SK-N-SH (cell line): ENCODE measurements at regions not wholly inside any gene's neighbourhood (a gene's known extent, or its start where the extent isn't known, plus 50 kb on each side); places are given as distances from the start of the nearest gene placed in this dataset.

Source experiments
- CTCF ChIA-PET: fragments of 300-600, 350-600 bp; formaldehyde crosslinking; extraction: SDS; loops from one replicate; lab custom pipeline; 2021; lab: Yijun Ruan, JAX
- POLR2A ChIA-PET: fragments of 350-600 bp; sonication (Branson Sonifier 250); formaldehyde crosslinking; extraction: SDS; loops from one replicate; lab custom pipeline; 2020; ENCODE audit warnings: antibody characterized with exemption, inconsistent platforms; lab: Yijun Ruan, JAX
- DNase-seq: peaks from one replicate; pipeline ENCODE4 v3.0.0; 2012
- H2AFZ ChIP-seq: fragments of 200-600 bp; sonication (generic); 2 replicates; pipeline ENCODE4 v1.8.1; 2016; ENCODE audit warnings: antibody characterized with exemption, mild to moderate bottlenecking, low read depth
- H3F3A ChIP-seq: fragments of 200-600 bp; sonication (generic); replicated peaks from 2 replicates; pipeline ENCODE3; 2016; ENCODE audit warnings: antibody characterized with exemption, mild to moderate bottlenecking; ENCODE audit not compliant: insufficient read depth
- H3K27ac ChIP-seq, 2 experiments: fragments of 200-500 bp in 1 of 2; fragments of 200-600 bp in 1 of 2; sonication (Bioruptor generic) in 1 of 2; sonication (generic), shearing (Covaris generic) in 1 of 2; 2 replicates each; pipeline versions ENCODE4 v1.5.1 to v1.6.1; 2014 to 2016; ENCODE audit warnings: low read depth in 2 of 2, inconsistent platforms in 1 of 2, low read length in 1 of 2, mild to moderate bottlenecking in 1 of 2, mixed read lengths in 1 of 2
- H3K27me3 ChIP-seq: fragments of 200-600 bp; sonication (generic), shearing (Covaris generic); 2 replicates; pipeline ENCODE4 v1.6.1; 2016; ENCODE audit warnings: mixed run types; ENCODE audit not compliant: insufficient read depth
- H3K36me3 ChIP-seq, 2 experiments: fragments of 200-500 bp in 1 of 2; fragments of 200-600 bp in 1 of 2; sonication (Bioruptor generic) in 1 of 2; sonication (generic) in 1 of 2; replicated peaks in 1 of 2; 2 replicates each; pipeline versions ENCODE3 to v1.5.1; 2014 to 2016; ENCODE audit warnings: low read length in 1 of 2, mild to moderate bottlenecking in 1 of 2; ENCODE audit not compliant: insufficient read depth in 2 of 2, control insufficient read depth in 1 of 2
- H3K4me1 ChIP-seq, 2 experiments: fragments of 200-500 bp in 1 of 2; fragments of 200-600 bp in 1 of 2; sonication (Bioruptor generic) in 1 of 2; sonication (generic), shearing (Covaris generic) in 1 of 2; 2 replicates each; pipeline versions ENCODE4 v1.5.1 to v1.6.1; 2014 to 2016; ENCODE audit warnings: low read depth in 1 of 2, low read length in 1 of 2, mixed run types in 1 of 2; ENCODE audit not compliant: insufficient read depth in 2 of 2, control insufficient read depth in 1 of 2
- H3K4me2 ChIP-seq: fragments of 200-600 bp; sonication (generic), shearing (Covaris generic); 2 replicates; pipeline ENCODE4 v1.6.1; 2017; ENCODE audit warnings: mixed run types
- H3K4me3 ChIP-seq, 2 experiments: fragments of 200-500 bp in 1 of 2; fragments of 200-600 bp in 1 of 2; sonication (Bioruptor generic) in 1 of 2; sonication (generic), shearing (Covaris generic) in 1 of 2; 2 replicates each; pipeline versions ENCODE4 v1.5.1 to v1.8.1; 2014 to 2016; ENCODE audit warnings: low read depth in 2 of 2, inconsistent platforms in 1 of 2, low read length in 1 of 2, mild to moderate bottlenecking in 1 of 2, mixed read lengths in 1 of 2, moderate library complexity in 1 of 2
- H3K79me2 ChIP-seq: fragments of 200-600 bp; sonication (generic); 2 replicates; pipeline ENCODE4 v1.8.1; 2017; ENCODE audit warnings: mild to moderate bottlenecking; ENCODE audit not compliant: insufficient read depth
- H3K9ac ChIP-seq: fragments of 200-600 bp; sonication (generic); 2 replicates; pipeline ENCODE4 v1.6.1; 2017; ENCODE audit warnings: mixed run types
- H3K9me2 ChIP-seq: fragments of 200-600 bp; sonication (generic); 2 replicates; pipeline ENCODE4 v1.6.1; 2017; ENCODE audit warnings: mixed run types
- H3K9me3 ChIP-seq: fragments of 200-600 bp; sonication (generic); 2 replicates; pipeline ENCODE4 v1.6.1; 2017; ENCODE audit warnings: mixed run types, mild to moderate bottlenecking, moderate library complexity
- H4K20me1 ChIP-seq: fragments of 200-600 bp; sonication (generic); 2 replicates; pipeline ENCODE4 v1.6.1; 2017; ENCODE audit warnings: mild to moderate bottlenecking, mixed run types; ENCODE audit not compliant: insufficient read depth
- CHD2 ChIP-seq: fragments of 150-350 bp; IDR thresholded peaks from 2 replicates; pipeline ENCODE4 v1.6.1; 2018; ENCODE audit warnings: low read length; ENCODE audit not compliant: partially characterized antibody
- EZH2phosphoT487 ChIP-seq: fragments of 200-600 bp; sonication (generic); IDR thresholded peaks from 2 replicates; pipeline ENCODE4 v1.6.1; 2017; ENCODE audit warnings: low read depth, mixed run types, mild to moderate bottlenecking, antibody characterized with exemption, moderate library complexity, borderline replicate concordance
- FOSL2 ChIP-seq: IDR thresholded peaks from 2 replicates; pipeline ENCODE4 v1.4.0; 2012; ENCODE audit warnings: low read depth, mild to moderate bottlenecking, moderate library complexity, borderline replicate concordance
- GABPA ChIP-seq: IDR thresholded peaks from 2 replicates; pipeline ENCODE4 v1.4.0; 2012; ENCODE audit warnings: low read depth, mild to moderate bottlenecking
- GATA2 ChIP-seq: sonication (generic); formaldehyde crosslinking; IDR thresholded peaks from 2 replicates; pipeline ENCODE4 v1.5.0; 2020; ENCODE audit warnings: mild to moderate bottlenecking, missing genetic modification reagents
- JUND ChIP-seq: IDR thresholded peaks from 2 replicates; pipeline ENCODE4 v1.4.0; 2012
- MXI1 ChIP-seq: IDR thresholded peaks from 2 replicates; pipeline ENCODE4 v1.6.1; 2012; ENCODE audit warnings: mild to moderate bottlenecking, low read depth, low read length, improper control_type of control experiment
- NRF1 ChIP-seq: IDR thresholded peaks from 2 replicates; pipeline ENCODE4 v1.6.1; 2012; ENCODE audit warnings: low read depth, mild to moderate bottlenecking, low read length
- SMC3 ChIP-seq: IDR thresholded peaks from 2 replicates; pipeline ENCODE4 v1.6.1; 2012; ENCODE audit warnings: low read depth, low read length, improper control_type of control experiment
- TEAD4 ChIP-seq: IDR thresholded peaks from 2 replicates; pipeline ENCODE4 v1.4.0; 2012; ENCODE audit warnings: mild to moderate bottlenecking, borderline replicate concordance; ENCODE audit not compliant: insufficient read depth
- USF1 ChIP-seq: IDR thresholded peaks from 2 replicates; pipeline ENCODE4 v1.4.0; 2012; ENCODE audit warnings: low read depth, borderline replicate concordance
- USF2 ChIP-seq: fragments of 150-350 bp; IDR thresholded peaks from 2 replicates; pipeline ENCODE4 v1.6.1; 2017; ENCODE audit warnings: antibody characterized with exemption, low read length, low read depth, borderline replicate concordance
- YY1 ChIP-seq: IDR thresholded peaks from 2 replicates; pipeline ENCODE4 v1.4.0; 2012; ENCODE audit warnings: low read depth, mild to moderate bottlenecking
- WGBS: methylation state at CpG from one replicate; pipeline ENCODE4 v1.1.6; 2017; ENCODE audit warnings: low lambda C conversion rate; 5-methylcytosine and 5-hydroxymethylcytosine counted together
- TF ChIP-seq, protein P1 (sequence below): fragments of 150-350 bp; IDR thresholded peaks from 2 replicates; pipeline ENCODE4 v1.6.1; 2016; ENCODE audit warnings: mild to moderate bottlenecking, low read depth, low read length
- TF ChIP-seq, protein P2 (sequence below): IDR thresholded peaks from 2 replicates; pipeline ENCODE4 v1.4.0; 2012; ENCODE audit warnings: low read depth
- TF ChIP-seq, protein P3 (sequence below): IDR thresholded peaks from 2 replicates; pipeline ENCODE4 v1.4.0; 2012; ENCODE audit warnings: low read depth, borderline replicate concordance
- TF ChIP-seq, protein P4 (sequence below): fragments of 200-600 bp; sonication (generic); IDR thresholded peaks from 2 replicates; pipeline ENCODE4 v1.6.1; 2017; ENCODE audit warnings: antibody characterized with exemption, mild to moderate bottlenecking, moderate library complexity

DNA sequence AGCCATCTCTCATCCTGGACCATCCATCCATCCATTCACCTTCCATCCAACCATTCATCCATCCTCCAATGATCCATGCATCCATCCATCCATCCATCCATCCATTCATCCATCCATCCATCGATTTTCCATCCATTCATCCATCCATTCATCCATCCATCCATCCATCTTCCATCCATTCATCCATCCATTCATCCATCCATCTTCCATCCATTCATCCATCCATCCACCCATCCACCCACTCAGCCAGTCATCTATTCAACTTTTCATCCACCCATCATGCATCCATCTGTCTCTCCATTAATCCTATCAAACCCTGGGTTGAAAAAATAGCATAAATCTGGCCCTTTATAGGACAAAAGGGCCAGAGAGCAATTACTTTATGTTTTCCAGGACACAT is 158.3 kb upstream of the WSCD1 start:
- Histone ChIP-seq H3K4me3 (no peak overlapping the region), H2AFZ (no peak overlapping the region), H3F3A (no peaks in the 10 kb centered on the region), H3K4me1 (no peaks in the 10 kb centered on the region), H3K9me3 (no peaks in the 10 kb centered on the region), H3K27ac (no peak overlapping the region), H3K27me3 (no peaks in the 10 kb centered on the region), H3K4me2 (no peak overlapping the region), H3K79me2 (no peaks in the 10 kb centered on the region), H4K20me1 (no peaks in the 10 kb centered on the region), H3K9ac (no peak overlapping the region), H3K9me2 (no peaks in the 10 kb centered on the region), H3K36me3 (no peaks in the 10 kb centered on the region)
- DNase-seq = no peak
- ChIA-PET POLR2A (no interaction called here), CTCF (no interaction called here)
- 0% methylated on average over 1 of the region's 1 CpG for WGBS
- TF ChIP-seq CHD2 = no peak
- no peak for TF ChIP-seq NRF1
- no peak for TF ChIP-seq SMC3
- TF ChIP-seq TEAD4 = no peak
- TF ChIP-seq, protein P1, sequence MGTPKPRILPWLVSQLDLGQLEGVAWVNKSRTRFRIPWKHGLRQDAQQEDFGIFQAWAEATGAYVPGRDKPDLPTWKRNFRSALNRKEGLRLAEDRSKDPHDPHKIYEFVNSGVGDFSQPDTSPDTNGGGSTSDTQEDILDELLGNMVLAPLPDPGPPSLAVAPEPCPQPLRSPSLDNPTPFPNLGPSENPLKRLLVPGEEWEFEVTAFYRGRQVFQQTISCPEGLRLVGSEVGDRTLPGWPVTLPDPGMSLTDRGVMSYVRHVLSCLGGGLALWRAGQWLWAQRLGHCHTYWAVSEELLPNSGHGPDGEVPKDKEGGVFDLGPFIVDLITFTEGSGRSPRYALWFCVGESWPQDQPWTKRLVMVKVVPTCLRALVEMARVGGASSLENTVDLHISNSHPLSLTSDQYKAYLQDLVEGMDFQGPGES = no peak
- no peak for TF ChIP-seq YY1
- TF ChIP-seq MXI1 = no peak
- TF ChIP-seq, protein P2, sequence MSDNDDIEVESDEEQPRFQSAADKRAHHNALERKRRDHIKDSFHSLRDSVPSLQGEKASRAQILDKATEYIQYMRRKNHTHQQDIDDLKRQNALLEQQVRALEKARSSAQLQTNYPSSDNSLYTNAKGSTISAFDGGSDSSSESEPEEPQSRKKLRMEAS = no peak
- TF ChIP-seq, protein P3, sequence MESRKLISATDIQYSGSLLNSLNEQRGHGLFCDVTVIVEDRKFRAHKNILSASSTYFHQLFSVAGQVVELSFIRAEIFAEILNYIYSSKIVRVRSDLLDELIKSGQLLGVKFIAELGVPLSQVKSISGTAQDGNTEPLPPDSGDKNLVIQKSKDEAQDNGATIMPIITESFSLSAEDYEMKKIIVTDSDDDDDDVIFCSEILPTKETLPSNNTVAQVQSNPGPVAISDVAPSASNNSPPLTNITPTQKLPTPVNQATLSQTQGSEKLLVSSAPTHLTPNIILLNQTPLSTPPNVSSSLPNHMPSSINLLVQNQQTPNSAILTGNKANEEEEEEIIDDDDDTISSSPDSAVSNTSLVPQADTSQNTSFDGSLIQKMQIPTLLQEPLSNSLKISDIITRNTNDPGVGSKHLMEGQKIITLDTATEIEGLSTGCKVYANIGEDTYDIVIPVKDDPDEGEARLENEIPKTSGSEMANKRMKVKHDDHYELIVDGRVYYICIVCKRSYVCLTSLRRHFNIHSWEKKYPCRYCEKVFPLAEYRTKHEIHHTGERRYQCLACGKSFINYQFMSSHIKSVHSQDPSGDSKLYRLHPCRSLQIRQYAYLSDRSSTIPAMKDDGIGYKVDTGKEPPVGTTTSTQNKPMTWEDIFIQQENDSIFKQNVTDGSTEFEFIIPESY = no peak
- no peak for TF ChIP-seq FOSL2
- TF ChIP-seq, protein P4, sequence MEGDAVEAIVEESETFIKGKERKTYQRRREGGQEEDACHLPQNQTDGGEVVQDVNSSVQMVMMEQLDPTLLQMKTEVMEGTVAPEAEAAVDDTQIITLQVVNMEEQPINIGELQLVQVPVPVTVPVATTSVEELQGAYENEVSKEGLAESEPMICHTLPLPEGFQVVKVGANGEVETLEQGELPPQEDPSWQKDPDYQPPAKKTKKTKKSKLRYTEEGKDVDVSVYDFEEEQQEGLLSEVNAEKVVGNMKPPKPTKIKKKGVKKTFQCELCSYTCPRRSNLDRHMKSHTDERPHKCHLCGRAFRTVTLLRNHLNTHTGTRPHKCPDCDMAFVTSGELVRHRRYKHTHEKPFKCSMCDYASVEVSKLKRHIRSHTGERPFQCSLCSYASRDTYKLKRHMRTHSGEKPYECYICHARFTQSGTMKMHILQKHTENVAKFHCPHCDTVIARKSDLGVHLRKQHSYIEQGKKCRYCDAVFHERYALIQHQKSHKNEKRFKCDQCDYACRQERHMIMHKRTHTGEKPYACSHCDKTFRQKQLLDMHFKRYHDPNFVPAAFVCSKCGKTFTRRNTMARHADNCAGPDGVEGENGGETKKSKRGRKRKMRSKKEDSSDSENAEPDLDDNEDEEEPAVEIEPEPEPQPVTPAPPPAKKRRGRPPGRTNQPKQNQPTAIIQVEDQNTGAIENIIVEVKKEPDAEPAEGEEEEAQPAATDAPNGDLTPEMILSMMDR = no peak
- TF ChIP-seq GABPA = no peak
- no peak for TF ChIP-seq USF2
- no peak for TF ChIP-seq EZH2phosphoT487
- no peak for TF ChIP-seq JUND
- no peak for TF ChIP-seq USF1
- TF ChIP-seq GATA2 (CRISPR knock-in tag) = no peak
